AG09319 (cell line): ENCODE measurements at regions not wholly inside any gene's neighbourhood (a gene's known extent, or its start where the extent isn't known, plus 50 kb on each side); places are given as distances from the start of the nearest gene placed in this dataset.

Experiments
- DNase-seq: peaks from one replicate; pipeline ENCODE4 v3.0.0-alpha.2; 2010; ENCODE audit warnings: low read depth; ENCODE audit errors: extremely low read depth
- TF ChIP-seq, protein P1 (sequence below): IDR thresholded peaks from 2 replicates; pipeline ENCODE4 v1.5.1; 2011; ENCODE audit warnings: low read depth, mild to moderate bottlenecking, inconsistent platforms, low read length, moderate library complexity

GRCh38 chr2:43104763-43105162 lies 121.6 kb downstream of the ZFP36L2 start:
- TF ChIP-seq, protein P1, sequence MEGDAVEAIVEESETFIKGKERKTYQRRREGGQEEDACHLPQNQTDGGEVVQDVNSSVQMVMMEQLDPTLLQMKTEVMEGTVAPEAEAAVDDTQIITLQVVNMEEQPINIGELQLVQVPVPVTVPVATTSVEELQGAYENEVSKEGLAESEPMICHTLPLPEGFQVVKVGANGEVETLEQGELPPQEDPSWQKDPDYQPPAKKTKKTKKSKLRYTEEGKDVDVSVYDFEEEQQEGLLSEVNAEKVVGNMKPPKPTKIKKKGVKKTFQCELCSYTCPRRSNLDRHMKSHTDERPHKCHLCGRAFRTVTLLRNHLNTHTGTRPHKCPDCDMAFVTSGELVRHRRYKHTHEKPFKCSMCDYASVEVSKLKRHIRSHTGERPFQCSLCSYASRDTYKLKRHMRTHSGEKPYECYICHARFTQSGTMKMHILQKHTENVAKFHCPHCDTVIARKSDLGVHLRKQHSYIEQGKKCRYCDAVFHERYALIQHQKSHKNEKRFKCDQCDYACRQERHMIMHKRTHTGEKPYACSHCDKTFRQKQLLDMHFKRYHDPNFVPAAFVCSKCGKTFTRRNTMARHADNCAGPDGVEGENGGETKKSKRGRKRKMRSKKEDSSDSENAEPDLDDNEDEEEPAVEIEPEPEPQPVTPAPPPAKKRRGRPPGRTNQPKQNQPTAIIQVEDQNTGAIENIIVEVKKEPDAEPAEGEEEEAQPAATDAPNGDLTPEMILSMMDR, result no peak

DNA sequence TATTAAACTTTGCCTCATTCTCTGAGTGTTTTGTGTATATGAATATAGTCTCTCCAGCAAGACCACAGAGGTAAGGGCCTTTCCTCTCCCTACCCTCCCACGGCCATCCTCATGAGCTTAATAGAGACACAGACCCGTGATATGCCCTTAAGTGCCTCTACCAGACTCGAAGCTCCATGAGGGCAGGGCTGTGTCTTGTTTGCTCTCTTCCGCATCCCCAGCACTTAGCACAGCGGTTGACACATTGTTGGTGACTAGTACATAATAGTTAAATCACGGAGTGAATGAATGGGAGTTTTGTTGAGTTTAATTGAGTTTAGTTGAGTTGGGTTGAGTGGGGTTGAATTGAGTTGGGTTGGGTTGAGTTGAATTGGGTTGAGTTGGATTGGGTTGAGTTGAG lies 122.3 kb downstream of the ZFP36L2 start:
- TF ChIP-seq, protein P1, result no peak
- DNase-seq, result no peak

More at GRCh38 chr2:43104763-43105162, 121.6 kb downstream of the ZFP36L2 start:
- no peak for DNase-seq

- TF ChIP-seq, protein P1, result no peak
- DNase-seq, result no peak
These were observed 123.4 kb downstream of the ZFP36L2 start for GRCh38 chr2:43103093-43103404.

GRCh38 chr2:43102366-43103092 lies 123.9 kb downstream of the ZFP36L2 start:
- TF ChIP-seq, protein P1, result no peak
- no peak for DNase-seq

- DNase-seq, result no peak
- TF ChIP-seq, protein P1, result no peak
These were observed 124.7 kb downstream of the ZFP36L2 start for GRCh38 chr2:43101751-43102150.

GRCh38 chr2:43100883-43101662 lies 125.3 kb downstream of the ZFP36L2 start:
- DNase-seq, result no peak
- TF ChIP-seq, protein P1, result no peak

- TF ChIP-seq, protein P1, result no peak
- no peak for DNase-seq
These were observed 126.0 kb downstream of the ZFP36L2 start for GRCh38 chr2:43100362-43100882.
